ENCODE measurements at regions not wholly inside any gene's neighbourhood (a gene's known extent, or its start where the extent isn't known, plus 50 kb on each side); places are given as distances from the start of the nearest gene placed in this dataset.
"Not testable (repeated sequence)": the region's sequence is repeated elsewhere in the genome, so short reads cannot be mapped to it uniquely, and the experiment has no call there.

DNA sequence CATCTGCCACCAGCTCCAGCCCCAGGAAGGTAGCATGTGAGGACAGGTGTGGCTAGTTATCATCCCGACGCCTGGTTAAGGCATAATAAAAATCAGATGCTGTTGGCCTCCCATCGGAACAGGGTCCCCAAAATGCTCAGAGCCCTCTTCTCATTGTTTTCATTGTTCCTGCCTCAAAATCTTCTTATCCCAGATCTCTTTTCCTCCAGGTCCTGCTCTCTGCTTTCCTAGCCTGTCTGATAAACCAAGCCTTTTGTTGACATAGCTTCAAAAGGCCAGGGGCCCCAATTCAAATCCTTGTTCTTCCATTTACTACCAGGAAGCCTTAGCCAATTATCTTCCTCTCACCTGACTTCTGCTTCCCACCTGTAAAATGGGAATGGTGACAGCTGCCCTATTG, 130.1 kb upstream of the ADRA1B start:
- DNase-seq (ENCODE audit: low read depth), result no peak

DNA sequence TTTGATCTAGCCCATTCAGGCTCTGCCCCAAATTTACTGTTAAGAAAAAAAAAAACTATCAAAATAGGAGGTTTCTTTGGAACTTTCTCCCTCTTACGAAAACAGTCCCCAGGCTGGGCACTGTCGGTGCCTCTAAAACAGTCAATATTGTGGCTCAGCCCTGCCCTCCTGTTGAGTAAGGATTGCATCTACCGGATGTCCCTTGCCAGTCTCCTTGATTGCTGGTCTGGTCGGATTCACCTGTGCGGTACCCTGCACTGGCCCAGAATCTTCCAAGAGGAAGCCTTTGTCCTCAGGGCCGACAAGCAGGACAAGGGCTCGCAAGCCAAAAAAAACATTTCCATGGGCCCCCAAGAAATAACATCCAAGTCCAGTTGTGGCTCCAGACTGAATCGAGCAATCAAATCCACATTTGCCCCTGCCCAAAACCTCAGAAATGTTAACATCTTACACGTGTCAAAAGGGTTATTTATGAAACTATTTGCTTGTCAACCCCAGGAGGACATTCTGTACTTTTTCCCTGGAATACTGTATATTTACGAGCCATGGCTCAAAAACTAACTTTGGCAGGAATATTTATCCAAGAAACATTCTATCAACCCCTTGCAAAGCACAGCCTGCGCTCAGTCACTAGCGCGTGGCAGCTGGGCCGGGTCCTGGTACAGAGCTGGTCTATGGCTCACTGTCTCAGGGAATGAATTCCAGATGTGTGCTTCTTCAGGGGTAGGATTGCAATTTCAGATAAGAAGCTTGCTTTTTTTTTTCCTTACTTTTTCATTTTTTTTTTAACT, 129.2 kb upstream of the ADRA1B start:
- no peak for DNase-seq (ENCODE audit: low read depth)

DNA sequence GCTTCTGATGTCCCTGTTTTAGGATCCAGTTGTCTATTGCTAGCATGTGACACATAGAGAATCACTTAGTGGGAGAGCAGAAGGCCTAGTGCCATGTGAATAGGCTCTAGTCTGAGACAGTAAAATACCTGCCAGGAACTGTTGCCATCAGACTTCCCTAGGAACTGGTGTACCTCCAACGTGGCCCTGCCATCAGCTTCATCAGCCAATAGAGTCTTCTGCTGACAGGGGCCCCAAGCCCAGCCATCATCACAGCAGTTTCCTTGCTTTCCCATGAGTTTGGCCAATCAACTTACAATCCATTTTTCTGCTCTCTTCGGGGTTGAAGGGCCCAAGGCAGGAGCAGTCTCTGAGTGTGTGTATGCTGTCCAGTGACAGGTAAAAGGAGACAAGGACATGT, 128.4 kb upstream of the ADRA1B start:
- no peak for DNase-seq (ENCODE audit: low read depth)

- DNase-seq (ENCODE audit: low read depth), result no peak
These were observed 127.4 kb upstream of the ADRA1B start for GRCh38 chr5:159788835-159789331.

DNA sequence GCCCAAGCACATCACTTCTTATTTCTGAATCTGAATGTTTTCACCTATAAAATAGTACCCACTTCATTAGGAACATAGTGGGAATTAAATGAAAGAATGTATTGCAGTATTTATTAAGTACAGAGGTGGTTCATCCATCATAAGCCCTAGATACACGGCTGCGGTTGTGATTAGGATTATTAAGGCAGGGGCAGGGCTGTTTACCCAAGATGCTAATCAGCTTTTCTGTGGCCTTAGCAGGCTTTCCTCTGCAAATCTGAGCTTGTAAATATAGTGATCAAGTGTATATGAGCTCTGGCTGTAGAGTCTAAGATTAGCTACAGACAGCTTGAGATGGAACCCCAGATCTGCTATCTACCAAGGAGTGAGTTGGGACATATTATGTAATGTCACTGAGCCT, 124.1 kb upstream of the ADRA1B start:
- no peak for DNase-seq (ENCODE audit: low read depth)

DNA sequence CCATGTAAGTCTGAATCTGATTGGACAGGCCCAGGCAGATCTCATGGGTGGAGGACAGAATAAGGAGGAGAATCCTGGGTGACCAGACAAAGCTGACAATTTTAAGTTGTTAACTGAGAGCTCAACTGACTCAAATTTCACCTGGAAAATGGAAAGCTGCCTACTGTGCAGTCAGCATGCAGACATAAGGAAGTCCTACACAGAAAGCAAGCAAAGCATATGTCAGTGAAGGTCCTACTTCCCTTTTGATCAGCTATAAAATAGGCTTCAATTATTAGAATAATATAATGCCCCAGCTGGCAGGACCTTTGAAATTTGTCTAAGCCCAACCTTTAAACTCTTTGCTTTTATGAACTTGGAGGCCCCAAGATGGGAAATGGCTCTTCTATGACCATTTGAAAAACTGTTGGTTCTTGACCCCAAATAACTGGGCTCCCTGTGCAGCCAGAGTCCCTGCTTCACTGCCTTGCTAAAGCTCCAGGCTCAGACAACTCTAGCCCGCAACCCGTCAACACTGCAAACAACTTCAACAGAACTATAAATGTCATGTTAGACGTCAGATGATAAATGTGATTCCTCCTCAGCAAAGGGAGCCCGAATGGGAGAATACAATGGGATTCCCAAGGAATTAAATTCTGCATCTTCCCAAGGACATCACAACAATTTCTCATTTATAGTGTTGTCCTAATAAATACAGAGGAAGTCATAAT, 118.9 kb upstream of the ADRA1B start:
- no peak for DNase-seq (ENCODE audit: low read depth)

- DNase-seq (ENCODE audit: low read depth), result no peak
These were observed 116.6 kb upstream of the ADRA1B start for GRCh38 chr5:159799701-159800100.

DNA sequence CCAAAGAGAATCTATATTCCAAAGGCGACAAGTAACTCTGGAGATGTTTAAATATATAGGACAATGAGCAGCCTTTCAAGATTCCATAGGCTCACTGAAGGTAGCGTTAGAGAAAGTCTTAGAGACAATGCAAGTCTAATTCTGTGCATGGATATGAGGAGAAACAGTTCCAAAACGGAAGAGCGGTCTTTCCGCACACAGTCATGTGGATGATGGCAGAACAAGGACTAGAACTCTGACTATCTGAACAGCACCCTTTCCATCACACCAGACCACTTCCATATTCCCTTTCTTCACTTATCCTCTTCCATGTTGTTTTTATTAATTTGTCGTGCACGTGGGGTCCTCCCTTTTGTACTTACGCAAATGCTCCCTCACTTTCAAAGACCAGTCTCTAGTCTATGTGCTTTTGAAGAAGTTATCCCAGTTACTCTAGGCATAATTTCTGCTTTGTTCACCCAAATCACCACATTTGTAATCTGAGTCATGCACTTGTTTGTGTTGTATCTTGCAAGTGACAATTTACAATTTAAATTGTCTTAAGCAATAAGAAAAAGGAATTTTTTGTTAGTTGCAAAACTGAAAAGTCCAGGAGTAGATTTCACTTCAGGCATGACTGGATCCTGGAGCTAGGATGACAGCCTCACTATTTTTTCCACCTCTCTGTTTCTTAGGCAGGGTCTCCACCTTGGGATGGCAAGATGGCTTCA, 116.0 kb upstream of the ADRA1B start:
- no peak for DNase-seq (ENCODE audit: low read depth)

DNA sequence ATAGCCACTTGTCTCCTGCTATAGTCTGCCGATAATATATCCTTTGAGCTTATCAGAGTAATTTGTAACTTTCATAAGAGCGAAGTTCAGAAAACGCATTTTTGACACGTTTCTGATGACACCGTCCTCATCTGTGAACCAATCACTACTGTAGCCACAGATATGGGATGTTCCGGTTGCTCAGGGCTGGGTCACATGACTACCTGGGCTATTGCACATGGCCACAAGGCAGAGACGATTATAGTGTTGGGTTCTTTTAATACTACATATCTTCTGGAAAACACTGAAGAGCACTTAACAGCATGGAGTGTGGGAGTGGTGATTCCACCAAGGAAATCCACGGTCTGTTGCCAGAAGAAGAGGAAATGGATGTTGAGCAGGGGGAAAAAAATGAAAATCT, 115.0 kb upstream of the ADRA1B start:
- no peak for DNase-seq (ENCODE audit: low read depth)

GRCh38 chr5:159802661-159803060, 113.6 kb upstream of the ADRA1B start:
- DNase-seq (ENCODE audit: low read depth), result no peak

- DNase-seq (ENCODE audit: low read depth), result no peak
These were observed 112.2 kb upstream of the ADRA1B start for GRCh38 chr5:159804121-159804520.

GRCh38 chr5:159805021-159805420, 111.3 kb upstream of the ADRA1B start:
- DNase-seq (ENCODE audit: low read depth), result no peak

GRCh38 chr5:159807135-159807534, 109.1 kb upstream of the ADRA1B start:
- DNase-seq (ENCODE audit: low read depth), result not testable (repeated sequence)

DNA sequence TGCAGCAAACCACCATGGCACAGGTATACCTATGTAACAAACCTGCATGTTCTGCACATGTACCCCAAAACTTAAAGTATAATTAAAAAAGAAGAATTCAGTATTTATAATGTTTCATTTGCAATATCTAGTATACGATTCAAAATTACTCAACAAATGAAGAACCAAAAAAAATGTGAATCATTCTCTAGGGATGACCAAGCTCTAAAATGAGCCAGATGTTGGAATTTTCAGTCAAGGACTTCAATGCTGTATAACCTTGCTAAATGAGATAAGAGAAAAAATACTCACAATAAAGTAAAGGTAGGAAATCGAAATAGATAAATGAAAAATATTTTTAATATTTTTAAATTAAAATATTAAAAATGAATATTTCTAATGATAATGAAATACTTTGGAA, 108.7 kb upstream of the ADRA1B start:
- no peak for DNase-seq (ENCODE audit: low read depth)

- DNase-seq (ENCODE audit: low read depth), result no peak
These were observed 104.6 kb upstream of the ADRA1B start for GRCh38 chr5:159811712-159812111.

DNA sequence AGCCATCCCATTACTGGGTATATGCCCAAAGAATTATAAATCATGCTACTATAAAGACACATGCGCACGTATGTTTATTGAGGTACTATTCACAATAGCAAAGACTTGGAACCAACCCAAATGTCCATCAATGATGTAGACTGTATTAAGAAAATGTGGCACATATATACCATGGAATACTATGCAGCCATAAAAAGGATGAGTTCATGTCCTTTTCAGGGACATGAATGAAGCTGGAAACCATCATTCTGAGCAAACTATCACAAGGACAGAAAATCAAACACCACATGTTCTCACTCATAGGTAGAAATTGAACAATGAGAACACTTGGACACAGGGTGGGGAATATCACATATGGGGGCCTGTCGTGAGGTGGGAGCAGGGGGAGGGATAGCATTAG, 103.5 kb upstream of the ADRA1B start:
- DNase-seq (ENCODE audit: low read depth), result not testable (repeated sequence)

DNA sequence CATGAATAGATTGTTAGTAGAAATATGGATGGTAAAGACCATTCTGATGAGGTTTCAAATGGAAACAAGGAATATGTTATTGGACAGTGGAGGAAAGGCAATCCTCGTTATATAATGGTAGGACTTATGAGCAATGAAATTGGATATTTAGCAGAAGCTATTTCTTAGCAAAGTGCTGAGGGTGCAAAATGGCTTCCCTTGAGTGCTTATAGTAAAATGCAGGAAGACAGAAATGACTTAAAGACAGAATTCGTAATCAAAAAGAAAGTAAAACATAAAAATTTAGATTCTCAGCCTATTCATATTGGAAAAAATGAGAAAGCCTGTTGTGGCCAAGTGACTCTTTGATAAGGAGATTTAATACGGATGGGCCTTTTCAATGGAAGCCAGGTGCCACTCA, 102.1 kb upstream of the ADRA1B start:
- no peak for DNase-seq (ENCODE audit: low read depth)

DNA sequence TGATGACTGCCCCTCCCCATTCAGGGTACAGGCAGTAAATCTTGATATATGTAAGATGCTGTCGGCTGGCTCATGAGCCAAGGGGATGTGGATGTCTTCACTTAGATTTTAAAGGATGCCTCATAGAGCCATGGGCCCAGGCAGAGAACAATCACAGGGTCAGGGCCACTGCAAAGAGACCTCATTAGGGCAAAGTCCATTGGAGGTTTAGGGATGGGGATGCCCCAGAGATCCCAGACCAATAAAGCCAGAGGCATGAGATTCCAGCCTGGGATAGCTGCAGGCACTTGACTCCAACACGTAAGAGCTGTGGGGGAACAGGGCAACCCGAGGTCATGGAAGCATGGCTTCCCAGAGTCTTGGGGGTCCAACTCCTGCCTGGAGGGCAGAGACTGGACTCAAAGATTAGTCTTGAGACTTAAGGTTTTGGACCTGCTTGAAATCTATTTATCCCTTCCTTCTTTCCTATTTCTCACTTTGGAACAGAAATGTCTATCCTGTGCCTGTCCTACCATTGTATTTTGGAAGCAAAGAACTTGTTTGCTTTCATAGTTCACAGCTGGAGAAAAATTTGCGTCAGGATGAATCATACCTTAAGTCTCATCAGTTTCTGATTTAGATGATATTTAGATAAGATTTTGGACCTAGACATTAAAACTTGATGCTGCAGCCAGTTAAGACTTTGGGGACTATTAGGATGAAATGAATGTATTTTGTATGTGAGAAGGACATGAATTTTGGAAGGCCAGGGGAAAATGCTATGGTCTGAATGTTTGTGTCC, 101.3 kb upstream of the ADRA1B start:
- DNase-seq (ENCODE audit: low read depth), result no peak

DNA sequence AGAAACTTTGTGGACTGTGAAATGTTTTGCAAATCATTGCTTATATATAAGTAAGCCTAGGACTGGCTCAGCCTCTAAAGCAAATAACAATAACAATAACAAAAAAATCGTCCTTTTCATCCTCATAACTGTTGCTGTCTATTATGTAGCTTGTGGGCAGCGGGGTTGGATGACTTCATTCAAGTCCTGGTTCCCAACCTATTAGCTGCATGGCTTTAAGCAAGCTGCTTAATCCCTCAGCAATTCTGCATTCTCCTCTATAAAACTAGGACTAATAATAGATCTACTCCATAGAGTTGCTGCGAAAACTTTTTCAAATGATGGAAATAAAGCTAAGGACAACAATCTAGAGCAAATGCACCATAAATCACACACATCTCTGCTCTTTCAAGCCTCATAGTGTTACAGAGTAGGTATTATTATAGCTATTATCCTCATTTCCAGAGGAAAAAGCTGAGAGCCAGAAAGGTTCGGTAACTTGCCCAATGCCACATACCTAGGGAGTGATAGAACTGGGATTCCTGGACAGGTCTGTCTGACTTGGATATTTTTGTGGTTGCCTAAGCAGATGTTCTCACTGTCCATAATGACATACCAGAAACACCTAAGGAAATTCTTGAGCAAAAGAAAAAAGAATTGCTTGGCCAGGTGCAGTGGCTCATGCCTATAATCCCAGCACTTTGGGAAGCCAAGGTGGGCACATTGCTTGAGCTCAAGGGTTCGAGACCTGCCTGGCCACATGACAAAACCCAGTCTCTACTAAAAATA, 98.8 kb upstream of the ADRA1B start:
- no peak for DNase-seq (ENCODE audit: low read depth)

DNA sequence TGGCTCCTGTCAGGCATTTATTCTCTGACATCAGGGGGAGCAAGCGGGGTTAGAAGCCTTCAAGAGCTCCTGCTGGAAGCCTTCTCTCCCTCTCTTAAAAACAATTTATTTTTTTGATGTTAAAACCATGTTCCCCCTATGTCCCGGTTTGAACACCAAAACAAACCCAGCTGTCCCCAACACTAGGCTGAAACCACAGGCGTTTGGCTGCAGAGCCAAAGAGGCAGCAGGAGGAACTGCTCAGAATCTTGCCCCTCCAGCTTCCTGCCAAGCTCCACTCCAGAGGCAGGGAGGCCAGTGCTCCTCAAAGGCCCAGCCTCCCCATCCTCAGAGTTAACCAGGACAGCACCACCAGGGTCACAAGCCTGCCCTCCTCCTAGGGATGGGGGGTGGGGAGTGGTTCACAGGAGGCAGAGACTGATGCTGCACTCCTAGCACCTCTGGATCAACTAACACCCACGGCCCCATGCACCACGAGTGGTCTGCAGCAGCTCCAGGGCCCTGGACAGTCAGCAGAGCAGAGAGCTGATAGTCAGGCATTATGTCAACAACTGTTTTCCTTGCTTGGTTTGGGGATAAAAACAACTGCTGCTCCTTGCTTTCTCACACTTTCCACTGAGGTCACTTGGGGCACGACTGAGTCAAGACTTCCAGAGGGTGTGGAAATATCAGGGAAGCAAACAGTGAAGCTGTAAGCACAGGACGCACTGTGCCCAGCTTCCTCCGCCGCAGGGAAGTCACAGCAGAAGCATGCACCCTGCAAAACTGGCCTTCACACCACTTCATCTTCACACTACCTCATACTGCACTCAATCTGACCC, 96.5 kb upstream of the ADRA1B start:
- no peak for DNase-seq (ENCODE audit: low read depth)

Measured in stimulated activated CD8-positive, alpha-beta memory T cell treated with anti-CD3 and anti-CD28 coated beads, Interleukin-15, amount 100 ng/mL, for 1 hour (primary cell).